Activated T-cell treated with anti-CD3 and anti-CD28 coated beads, Interleukin-2, amount 50 U/mL, for 72 hours (primary cell): ENCODE measurements at regions not wholly inside any gene's neighbourhood (a gene's known extent, or its start where the extent isn't known, plus 50 kb on each side); places are given as distances from the start of the nearest gene placed in this dataset.

ENCODE experiments used
- ATAC-seq, 2 donors: fragments of 150-1000 bp; cut with Tn5 transposase; replicated peaks in 1 of 2; 2 replicates each; pipeline ENCODE4 v1.10.0; 2021; ENCODE audit warnings: moderate library complexity in 2 of 2, mild to moderate bottlenecking in 1 of 2
- DNase-seq, 2 donors: peaks; one replicate each; pipeline ENCODE4 v3.0.0; 2021 to 2022; ENCODE audit warnings: mixed read lengths in 1 of 2
- H3K27ac Mint-ChIP-seq: one replicate; pipeline ENCODE4 v1.8.0; 2022; ENCODE audit warnings: mild to moderate bottlenecking, moderate library complexity, mixed read lengths
- H3K27me3 Mint-ChIP-seq: one replicate; pipeline ENCODE4 v1.8.0; 2022; ENCODE audit warnings: low read depth, mixed read lengths
- H3K36me3 Mint-ChIP-seq, 2 donors: one replicate each; pipeline ENCODE4 v1.8.0; 2022; ENCODE audit warnings: mixed read lengths in 2 of 2, mild to moderate bottlenecking in 1 of 2; ENCODE audit not compliant: insufficient read depth in 2 of 2
- H3K4me1 Mint-ChIP-seq: one replicate; pipeline ENCODE4 v1.8.0; 2022; ENCODE audit warnings: low read depth, mixed read lengths
- H3K4me3 Mint-ChIP-seq, 2 donors: one replicate each; pipeline ENCODE4 v1.8.0; 2022; ENCODE audit warnings: mild to moderate bottlenecking in 2 of 2, mixed read lengths in 2 of 2, moderate library complexity in 2 of 2
- H3K9me3 Mint-ChIP-seq, 2 donors: one replicate each; pipeline ENCODE4 v1.8.0; 2022; ENCODE audit warnings: mixed read lengths in 2 of 2

GRCh38 chr5:84603568-84604185 is 219.0 kb upstream of the EDIL3 start:
- H3K27ac Mint-ChIP-seq = no peak overlapping the region
- H3K9me3 Mint-ChIP-seq = peaks cover 0 to 2% of the 10 kb centered on the region in 2 donors
- H3K4me1 Mint-ChIP-seq = no peaks in the 10 kb centered on the region
- no peaks in the 10 kb centered on the region for H3K27me3 Mint-ChIP-seq
- DNase-seq (no peak), ATAC-seq (no peak)
- H3K36me3 Mint-ChIP-seq = no peaks in the 10 kb centered on the region
- no peak overlapping the region for H3K4me3 Mint-ChIP-seq

GRCh38 chr5:84602371-84602771 is 217.7 kb upstream of the EDIL3 start:
- DNase-seq = no peak
- H3K4me1 Mint-ChIP-seq = no peaks in the 10 kb centered on the region
- ATAC-seq = no peak
- H3K27ac Mint-ChIP-seq = no peak overlapping the region
- peaks cover 0 to 2% of the 10 kb centered on the region in 2 donors for H3K9me3 Mint-ChIP-seq
- no peaks in the 10 kb centered on the region for H3K36me3 Mint-ChIP-seq
- no peaks in the 10 kb centered on the region for H3K27me3 Mint-ChIP-seq
- H3K4me3 Mint-ChIP-seq = no peak overlapping the region

- no peak for DNase-seq
- Mint-ChIP-seq H3K9me3 (peaks cover 0 to 2% of the 10 kb centered on the region in 2 donors), H3K4me1 (no peaks in the 10 kb centered on the region), H3K27ac (no peak overlapping the region), H3K4me3 (no peak overlapping the region), H3K36me3 (no peaks in the 10 kb centered on the region), H3K27me3 (no peaks in the 10 kb centered on the region)
- no peak for ATAC-seq
These were observed 215.3 kb upstream of the EDIL3 start for GRCh38 chr5:84599964-84600363.

- DNase-seq = no peak
- Mint-ChIP-seq H3K27ac (no peak overlapping the region), H3K4me3 (no peak overlapping the region), H3K9me3 (peaks cover 0 to 2% of the 10 kb centered on the region in 2 donors), H3K36me3 (no peaks in the 10 kb centered on the region), H3K4me1 (no peaks in the 10 kb centered on the region), H3K27me3 (no peaks in the 10 kb centered on the region)
- no peak for ATAC-seq
These were observed 213.2 kb upstream of the EDIL3 start for GRCh38 chr5:84597904-84598303.

GRCh38 chr5:84590629-84591028 is 205.9 kb upstream of the EDIL3 start:
- H3K4me3 Mint-ChIP-seq = no peak overlapping the region
- H3K9me3 Mint-ChIP-seq = peaks cover 0 to 3% of the 10 kb centered on the region in 2 donors
- ATAC-seq (no peak), DNase-seq (no peak)
- no peaks in the 10 kb centered on the region for H3K36me3 Mint-ChIP-seq
- H3K4me1 Mint-ChIP-seq = no peaks in the 10 kb centered on the region
- H3K27ac Mint-ChIP-seq = no peak overlapping the region
- H3K27me3 Mint-ChIP-seq = no peaks in the 10 kb centered on the region

- Mint-ChIP-seq H3K9me3 (peaks cover 0 to 3% of the 10 kb centered on the region in 2 donors), H3K4me1 (no peaks in the 10 kb centered on the region)
- no peak for ATAC-seq
These were observed 205.2 kb upstream of the EDIL3 start for GRCh38 chr5:84589926-84590325.

GRCh38 chr5:84585218-84585617 is 200.5 kb upstream of the EDIL3 start:
- DNase-seq = no peak
- Mint-ChIP-seq H3K36me3 (no peaks in the 10 kb centered on the region), H3K27ac (no peak overlapping the region), H3K4me1 (no peaks in the 10 kb centered on the region), H3K9me3 (peaks cover 0 to 3% of the 10 kb centered on the region in 2 donors), H3K4me3 (no peak overlapping the region), H3K27me3 (no peaks in the 10 kb centered on the region)
- no peak for ATAC-seq

More at GRCh38 chr5:84589926-84590325, 205.2 kb upstream of the EDIL3 start:
- H3K27ac Mint-ChIP-seq = peak overlapping the region; percentile 26
- H3K36me3 Mint-ChIP-seq = no peaks in the 10 kb centered on the region
- H3K4me3 Mint-ChIP-seq = no peak overlapping the region
- no peaks in the 10 kb centered on the region for H3K27me3 Mint-ChIP-seq
- no peak for DNase-seq

- Mint-ChIP-seq H3K27me3 (no peaks in the 10 kb centered on the region), H3K36me3 (no peaks in the 10 kb centered on the region)
- ATAC-seq = no peak
These were observed 193.5 kb upstream of the EDIL3 start for GRCh38 chr5:84578226-84578625.

GRCh38 chr5:84573017-84573712 is 188.5 kb upstream of the EDIL3 start:
- H3K27me3 Mint-ChIP-seq = no peaks in the 10 kb centered on the region
- H3K36me3 Mint-ChIP-seq = no peaks in the 10 kb centered on the region
- peaks cover 0 to 2% of the 10 kb centered on the region in 2 donors for H3K9me3 Mint-ChIP-seq

More at GRCh38 chr5:84578226-84578625, 193.5 kb upstream of the EDIL3 start:
- Mint-ChIP-seq H3K4me1 (no peaks in the 10 kb centered on the region), H3K27ac (no peak overlapping the region), H3K4me3 (no peak overlapping the region), H3K9me3 (no peaks in the 10 kb centered on the region)
- DNase-seq = no peak

GRCh38 chr5:84569307-84569706 is 184.6 kb upstream of the EDIL3 start:
- no peak overlapping the region for H3K4me3 Mint-ChIP-seq
- no peaks in the 10 kb centered on the region for H3K36me3 Mint-ChIP-seq
- DNase-seq = no peak
- no peak for ATAC-seq
- no peaks in the 10 kb centered on the region for H3K4me1 Mint-ChIP-seq
- H3K9me3 Mint-ChIP-seq = peaks cover 0 to 2% of the 10 kb centered on the region in 2 donors
- no peaks in the 10 kb centered on the region for H3K27me3 Mint-ChIP-seq
- no peak overlapping the region for H3K27ac Mint-ChIP-seq

More at GRCh38 chr5:84573017-84573712, 188.5 kb upstream of the EDIL3 start:
- no peak overlapping the region for H3K4me3 Mint-ChIP-seq
- H3K27ac Mint-ChIP-seq = no peak overlapping the region
- ATAC-seq (no peak), DNase-seq (no peak)
- no peaks in the 10 kb centered on the region for H3K4me1 Mint-ChIP-seq

GRCh38 chr5:84568171-84568570 is 183.5 kb upstream of the EDIL3 start:
- ATAC-seq (no peak), DNase-seq (no peak)
- Mint-ChIP-seq H3K27ac (no peak overlapping the region), H3K27me3 (no peaks in the 10 kb centered on the region), H3K9me3 (peaks cover 0 to 2% of the 10 kb centered on the region in 2 donors), H3K36me3 (no peaks in the 10 kb centered on the region), H3K4me1 (no peaks in the 10 kb centered on the region), H3K4me3 (no peak overlapping the region)

GRCh38 chr5:84565866-84566265 is 181.2 kb upstream of the EDIL3 start:
- Mint-ChIP-seq H3K4me1 (no peaks in the 10 kb centered on the region), H3K27me3 (no peaks in the 10 kb centered on the region), H3K36me3 (no peaks in the 10 kb centered on the region), H3K27ac (no peak overlapping the region), H3K4me3 (no peak overlapping the region), H3K9me3 (peaks cover 0 to 2% of the 10 kb centered on the region in 2 donors)
- no peak for ATAC-seq
- DNase-seq = no peak

- no peak for DNase-seq
- ATAC-seq = no peak
- H3K27me3 Mint-ChIP-seq = no peaks in the 10 kb centered on the region
- no peak overlapping the region for H3K27ac Mint-ChIP-seq
- H3K4me1 Mint-ChIP-seq = no peaks in the 10 kb centered on the region
- no peak overlapping the region for H3K4me3 Mint-ChIP-seq
- H3K36me3 Mint-ChIP-seq = no peaks in the 10 kb centered on the region
- peaks cover 0 to 2% of the 10 kb centered on the region in 2 donors for H3K9me3 Mint-ChIP-seq
These were observed 179.8 kb upstream of the EDIL3 start for GRCh38 chr5:84564321-84565075.
